HepG2 (cell line): ENCODE measurements at regions not wholly inside any gene's neighbourhood (a gene's known extent, or its start where the extent isn't known, plus 50 kb on each side); places are given as distances from the start of the nearest gene placed in this dataset.
A peak's percentile ranks its signal among the peaks of the same experiment; 100 is the strongest.

Experiments
- ARID4A ChIP-seq: sonication (generic); formaldehyde crosslinking; IDR thresholded peaks from 2 replicates; pipeline ENCODE4 v1.5.0; 2020; ENCODE audit warnings: mild to moderate bottlenecking, missing genetic modification reagents, borderline replicate concordance
- ESRRA ChIP-seq: sonication (generic); formaldehyde crosslinking; IDR thresholded peaks from 2 replicates; pipeline ENCODE4 v1.5.1; 2020; ENCODE audit warnings: mild to moderate bottlenecking, low read depth, missing genetic modification reagents
- FOSL2 ChIP-seq: sonication (generic); formaldehyde crosslinking; IDR thresholded peaks from 2 replicates; pipeline ENCODE4 v1.4.0; 2020; ENCODE audit warnings: missing genetic modification reagents
- PBX2 ChIP-seq: IDR thresholded peaks from 2 replicates; pipeline ENCODE4 v1.6.1; 2016; ENCODE audit warnings: control low read depth
- RFXAP ChIP-seq: sonication (generic); formaldehyde crosslinking; IDR thresholded peaks from 2 replicates; pipeline ENCODE4 v1.4.0; 2020; ENCODE audit warnings: missing genetic modification reagents, borderline replicate concordance
- TCF12 ChIP-seq, 2 experiments: fragments of 450-650 bp in 1 of 2; sonication (generic) in 1 of 2; formaldehyde crosslinking in 1 of 2; IDR thresholded peaks; 2 replicates each; pipeline versions ENCODE4 v1.6.1 to v1.8.0; 2017 to 2022; ENCODE audit warnings: antibody characterized with exemption in 1 of 2, mild to moderate bottlenecking in 1 of 2, missing genetic modification reagents in 1 of 2, moderate library complexity in 1 of 2
- ZBTB7B ChIP-seq: sonication (generic); formaldehyde crosslinking; IDR thresholded peaks from 2 replicates; pipeline ENCODE4 v1.4.0; 2020; ENCODE audit warnings: missing genetic modification reagents
- ZC3H13 ChIP-seq: sonication (generic); formaldehyde crosslinking; IDR thresholded peaks from 2 replicates; pipeline ENCODE4 v1.8.1; 2023; ENCODE audit warnings: mild to moderate bottlenecking, missing genetic modification reagents, moderate library complexity
- ZNF329 ChIP-seq: sonication (generic); formaldehyde crosslinking; IDR thresholded peaks from 2 replicates; pipeline ENCODE4 v1.9.0; 2021; ENCODE audit warnings: low read depth, mild to moderate bottlenecking, missing genetic modification reagents
- ZNF354B ChIP-seq: sonication (generic); formaldehyde crosslinking; IDR thresholded peaks from 2 replicates; pipeline ENCODE4 v1.8.0; 2022; ENCODE audit warnings: mild to moderate bottlenecking, missing genetic modification reagents
- ZNF414 ChIP-seq: sonication (generic); formaldehyde crosslinking; IDR thresholded peaks from 2 replicates; pipeline ENCODE4 v1.5.0; 2020; ENCODE audit warnings: missing genetic modification reagents
- ZNF432 ChIP-seq: sonication (generic); formaldehyde crosslinking; IDR thresholded peaks from 2 replicates; pipeline ENCODE4 v1.5.0; 2020; ENCODE audit warnings: missing genetic modification reagents, mild to moderate bottlenecking, borderline replicate concordance
- ZNF547 ChIP-seq: sonication (generic); formaldehyde crosslinking; IDR thresholded peaks from 2 replicates; pipeline ENCODE4 v1.5.1; 2020; ENCODE audit warnings: mild to moderate bottlenecking, missing genetic modification reagents
- ZNF552 ChIP-seq: sonication (generic); formaldehyde crosslinking; IDR thresholded peaks from 2 replicates; pipeline ENCODE4 v1.9.0; 2022; ENCODE audit warnings: missing genetic modification reagents, mild to moderate bottlenecking, borderline replicate concordance
- ZNF780A ChIP-seq: sonication (generic); formaldehyde crosslinking; IDR thresholded peaks from 2 replicates; pipeline ENCODE4 v1.8.0; 2022; ENCODE audit warnings: mild to moderate bottlenecking, missing genetic modification reagents, moderate library complexity
- ZNF790 ChIP-seq: sonication (generic); formaldehyde crosslinking; IDR thresholded peaks from 2 replicates; pipeline ENCODE4 v1.8.0; 2022; ENCODE audit warnings: missing genetic modification reagents, mild to moderate bottlenecking, borderline replicate concordance
- ZSCAN9 ChIP-seq: IDR thresholded peaks from 2 replicates; pipeline ENCODE4 v1.6.1; 2016; ENCODE audit warnings: borderline replicate concordance
- TF ChIP-seq, protein P1 (sequence below): sonication (generic); formaldehyde crosslinking; IDR thresholded peaks from 2 replicates; pipeline ENCODE4 v1.5.0; 2020; ENCODE audit warnings: missing genetic modification reagents
- TF ChIP-seq, protein P2 (sequence below): sonication (generic); formaldehyde crosslinking; IDR thresholded peaks from 2 replicates; pipeline ENCODE4 v1.4.0; 2020; ENCODE audit warnings: low read depth, mild to moderate bottlenecking, missing genetic modification reagents

- TF ChIP-seq, protein P1, sequence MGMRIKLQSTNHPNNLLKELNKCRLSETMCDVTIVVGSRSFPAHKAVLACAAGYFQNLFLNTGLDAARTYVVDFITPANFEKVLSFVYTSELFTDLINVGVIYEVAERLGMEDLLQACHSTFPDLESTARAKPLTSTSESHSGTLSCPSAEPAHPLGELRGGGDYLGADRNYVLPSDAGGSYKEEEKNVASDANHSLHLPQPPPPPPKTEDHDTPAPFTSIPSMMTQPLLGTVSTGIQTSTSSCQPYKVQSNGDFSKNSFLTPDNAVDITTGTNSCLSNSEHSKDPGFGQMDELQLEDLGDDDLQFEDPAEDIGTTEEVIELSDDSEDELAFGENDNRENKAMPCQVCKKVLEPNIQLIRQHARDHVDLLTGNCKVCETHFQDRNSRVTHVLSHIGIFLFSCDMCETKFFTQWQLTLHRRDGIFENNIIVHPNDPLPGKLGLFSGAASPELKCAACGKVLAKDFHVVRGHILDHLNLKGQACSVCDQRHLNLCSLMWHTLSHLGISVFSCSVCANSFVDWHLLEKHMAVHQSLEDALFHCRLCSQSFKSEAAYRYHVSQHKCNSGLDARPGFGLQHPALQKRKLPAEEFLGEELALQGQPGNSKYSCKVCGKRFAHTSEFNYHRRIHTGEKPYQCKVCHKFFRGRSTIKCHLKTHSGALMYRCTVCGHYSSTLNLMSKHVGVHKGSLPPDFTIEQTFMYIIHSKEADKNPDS: peak; percentile 69; the same call in 1 of the 2 replicates
- TF ChIP-seq ZNF552 (CRISPR knock-in tag) (no peak), ESRRA (CRISPR knock-in tag) (peak; percentile 91), ZC3H13 (CRISPR knock-in tag) (0 out of 2 replicates have a peak, but pooled peaks have one; percentile 9), ARID4A (CRISPR knock-in tag) (peak; percentile 58; the same call in 1 of the 2 replicates), ZNF432 (CRISPR knock-in tag) (no peak), ZNF780A (CRISPR knock-in tag) (no peak), RFXAP (CRISPR knock-in tag) (peak; percentile 63; the same call in 1 of the 2 replicates), PBX2 (CRISPR knock-in tag) (0 out of 2 replicates have a peak, but pooled peaks have one; percentile 24), ZNF329 (CRISPR knock-in tag) (0 out of 2 replicates have a peak, but pooled peaks have one; percentile 24), ZNF354B (CRISPR knock-in tag) (0 out of 2 replicates have a peak, but pooled peaks have one; percentile 12), ZNF790 (CRISPR knock-in tag) (no peak), FOSL2 (peak; percentile 85), TCF12 (IDR thresholded peaks at IDR 0.05) (no peak), TCF12 (CRISPR knock-in tag; IDR thresholded peaks at IDR 0.05) (peak; percentile 85), ZBTB7B (peak; percentile 36; the same call in 1 of the 2 replicates), ZNF414 (CRISPR knock-in tag) (peak; percentile 77; the same call in 1 of the 2 replicates), ZSCAN9 (CRISPR knock-in tag) (no peak), ZNF547 (CRISPR knock-in tag) (no peak)
- TF ChIP-seq, protein P2, sequence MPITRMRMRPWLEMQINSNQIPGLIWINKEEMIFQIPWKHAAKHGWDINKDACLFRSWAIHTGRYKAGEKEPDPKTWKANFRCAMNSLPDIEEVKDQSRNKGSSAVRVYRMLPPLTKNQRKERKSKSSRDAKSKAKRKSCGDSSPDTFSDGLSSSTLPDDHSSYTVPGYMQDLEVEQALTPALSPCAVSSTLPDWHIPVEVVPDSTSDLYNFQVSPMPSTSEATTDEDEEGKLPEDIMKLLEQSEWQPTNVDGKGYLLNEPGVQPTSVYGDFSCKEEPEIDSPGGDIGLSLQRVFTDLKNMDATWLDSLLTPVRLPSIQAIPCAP (CRISPR knock-in tag): no peak
Measured at GRCh38 chr2:16196687-16197503, 256.5 kb downstream of the MYCN start (continued).
